Inflammatory macrophage treated with lipopolysaccharide for 1 hour (primary cell): ENCODE measurements at regions not wholly inside any gene's neighbourhood (a gene's known extent, or its start where the extent isn't known, plus 50 kb on each side); places are given as distances from the start of the nearest gene placed in this dataset.

Experiments
- DNase-seq, 2 donors: peaks; one replicate each; pipeline ENCODE4 v3.0.0-alpha.2; 2020 to 2022

DNA sequence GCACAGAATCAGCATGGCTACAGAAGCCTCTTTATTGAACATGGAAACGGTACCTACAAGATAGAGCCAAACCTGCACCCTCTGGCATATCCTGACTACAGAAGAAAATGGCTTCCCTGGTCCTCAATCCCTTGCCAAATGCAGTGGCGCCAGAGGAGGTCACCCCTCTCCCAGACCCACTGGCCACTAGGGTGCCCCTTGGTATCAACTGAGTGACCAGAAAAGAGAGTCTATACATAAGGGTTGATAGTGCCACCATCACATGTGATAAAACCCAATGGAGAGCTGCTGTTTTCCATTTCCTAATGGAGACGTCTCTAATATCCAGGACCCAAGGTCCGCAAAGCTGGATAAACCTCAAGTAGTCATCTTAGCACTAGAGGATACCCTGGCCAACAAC, 52.7 kb upstream of the ALK start:
- no peak for DNase-seq

GRCh38 chr2:29977284-29977683, 55.9 kb upstream of the ALK start:
- DNase-seq: no peak

- DNase-seq: no peak
Observed at GRCh38 chr2:29981402-29981801, 60.0 kb upstream of the ALK start.

DNA sequence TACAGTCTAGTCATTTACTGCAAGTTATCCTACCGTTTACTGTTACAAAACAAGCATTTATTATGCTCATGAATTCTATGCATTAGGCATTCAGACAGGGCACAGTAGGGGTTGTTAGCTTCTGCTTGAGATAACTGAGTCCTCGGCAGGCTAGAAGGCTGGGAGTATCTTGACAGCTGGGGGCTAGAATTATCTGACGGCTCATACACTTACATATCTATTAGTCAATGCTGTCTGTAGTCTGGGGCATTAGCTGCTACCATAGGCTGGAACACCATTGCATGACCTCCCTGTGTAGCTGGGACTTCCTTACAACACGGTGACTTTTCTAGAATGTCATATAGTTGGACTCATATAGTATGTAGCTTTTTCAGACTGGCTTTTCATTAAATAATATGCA, 61.9 kb upstream of the ALK start:
- DNase-seq: no peak

DNA sequence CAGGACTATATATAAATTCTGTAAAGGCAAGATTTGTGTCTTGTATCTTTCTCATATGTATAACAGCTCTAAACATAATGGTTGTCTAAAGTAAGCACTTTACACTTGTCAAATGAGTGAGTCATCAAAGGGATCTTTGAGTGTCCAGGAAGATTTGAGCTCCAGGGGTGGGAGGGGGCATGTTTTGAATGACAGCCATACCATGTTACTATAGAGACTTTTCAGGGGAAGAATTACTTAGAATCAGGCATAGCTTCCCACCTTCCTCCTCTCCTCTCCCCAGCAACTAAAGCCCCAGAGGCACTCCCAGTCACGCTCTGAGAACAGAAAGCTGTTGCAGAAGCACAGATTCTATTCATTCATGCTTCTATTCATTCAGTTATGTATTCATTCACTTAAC, 65.8 kb upstream of the ALK start:
- DNase-seq: no peak

DNA sequence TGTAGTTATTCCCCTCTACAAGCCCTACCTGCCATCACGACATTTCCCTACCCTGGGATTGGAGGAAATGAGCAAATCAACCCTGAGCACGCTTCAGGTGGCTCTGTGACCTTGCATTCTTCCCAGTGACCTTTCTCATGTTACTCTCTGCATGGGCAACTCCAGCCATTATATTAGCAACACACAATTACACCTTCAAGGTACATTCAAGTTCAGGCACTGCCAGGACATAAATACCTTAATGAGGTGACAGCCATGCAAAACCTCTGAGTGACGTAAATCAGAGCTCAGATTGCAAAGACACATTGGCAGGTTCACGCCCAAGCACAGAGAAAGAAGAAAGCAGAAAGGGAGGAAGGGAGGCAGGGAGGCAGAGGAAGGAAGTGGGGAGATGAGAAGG, 68.7 kb upstream of the ALK start:
- DNase-seq: no peak

- no peak for DNase-seq
Observed at GRCh38 chr2:29991086-29991485, 69.7 kb upstream of the ALK start.

- no peak for DNase-seq
Observed at GRCh38 chr2:29995241-29995640, 73.9 kb upstream of the ALK start.

DNA sequence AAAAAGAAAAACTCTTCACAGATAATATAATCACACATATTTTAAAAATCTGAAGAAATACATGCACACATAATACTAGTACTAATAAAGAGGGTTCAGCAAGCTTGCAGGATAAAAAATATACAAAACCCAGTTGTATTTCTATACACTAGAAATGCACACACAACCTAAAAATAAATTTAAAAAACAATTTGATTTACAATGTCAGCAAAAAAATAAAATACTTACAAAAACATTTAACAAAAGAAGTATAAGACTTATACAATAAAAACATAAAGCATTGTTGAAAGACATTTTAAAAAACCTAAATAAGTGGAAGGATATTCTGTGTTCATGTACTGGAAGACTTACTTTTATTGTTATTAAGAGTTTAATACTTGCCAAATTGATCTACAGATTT, 81.7 kb upstream of the ALK start:
- no peak for DNase-seq

DNA sequence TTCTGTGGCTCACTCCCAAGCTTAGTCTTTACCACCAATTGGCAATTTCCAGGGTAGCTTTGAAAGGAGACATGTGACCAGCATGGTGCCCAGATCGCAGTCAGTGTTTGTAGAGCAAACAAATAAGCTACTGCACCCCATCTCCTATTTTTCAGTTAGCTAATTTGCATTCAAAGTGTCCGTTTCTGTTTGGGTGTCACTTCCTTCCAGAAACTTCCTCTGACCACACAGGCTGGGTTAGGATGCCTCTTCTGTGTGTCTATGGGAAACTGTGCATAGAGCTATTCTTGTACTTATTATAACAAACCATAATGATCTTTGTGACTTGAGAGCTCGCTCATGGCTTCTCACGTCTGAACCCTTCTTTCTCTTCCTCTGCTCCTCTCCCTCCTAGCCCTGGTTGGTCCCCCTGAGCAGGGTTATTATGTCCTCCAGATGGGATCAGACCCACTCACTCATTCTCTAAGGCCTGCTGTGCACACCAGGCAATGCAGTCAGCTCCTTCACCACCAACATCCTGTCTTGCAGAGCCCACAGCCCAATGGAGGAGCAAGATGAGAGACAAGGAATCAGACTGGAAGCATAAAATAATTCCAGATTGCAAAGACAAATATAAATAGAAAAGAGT, 101.2 kb upstream of the ALK start:
- peak in 1 of 2 donors; percentile 5 for DNase-seq

- no peak for DNase-seq
Observed at GRCh38 chr2:30024281-30024680, 102.9 kb upstream of the ALK start.

DNA sequence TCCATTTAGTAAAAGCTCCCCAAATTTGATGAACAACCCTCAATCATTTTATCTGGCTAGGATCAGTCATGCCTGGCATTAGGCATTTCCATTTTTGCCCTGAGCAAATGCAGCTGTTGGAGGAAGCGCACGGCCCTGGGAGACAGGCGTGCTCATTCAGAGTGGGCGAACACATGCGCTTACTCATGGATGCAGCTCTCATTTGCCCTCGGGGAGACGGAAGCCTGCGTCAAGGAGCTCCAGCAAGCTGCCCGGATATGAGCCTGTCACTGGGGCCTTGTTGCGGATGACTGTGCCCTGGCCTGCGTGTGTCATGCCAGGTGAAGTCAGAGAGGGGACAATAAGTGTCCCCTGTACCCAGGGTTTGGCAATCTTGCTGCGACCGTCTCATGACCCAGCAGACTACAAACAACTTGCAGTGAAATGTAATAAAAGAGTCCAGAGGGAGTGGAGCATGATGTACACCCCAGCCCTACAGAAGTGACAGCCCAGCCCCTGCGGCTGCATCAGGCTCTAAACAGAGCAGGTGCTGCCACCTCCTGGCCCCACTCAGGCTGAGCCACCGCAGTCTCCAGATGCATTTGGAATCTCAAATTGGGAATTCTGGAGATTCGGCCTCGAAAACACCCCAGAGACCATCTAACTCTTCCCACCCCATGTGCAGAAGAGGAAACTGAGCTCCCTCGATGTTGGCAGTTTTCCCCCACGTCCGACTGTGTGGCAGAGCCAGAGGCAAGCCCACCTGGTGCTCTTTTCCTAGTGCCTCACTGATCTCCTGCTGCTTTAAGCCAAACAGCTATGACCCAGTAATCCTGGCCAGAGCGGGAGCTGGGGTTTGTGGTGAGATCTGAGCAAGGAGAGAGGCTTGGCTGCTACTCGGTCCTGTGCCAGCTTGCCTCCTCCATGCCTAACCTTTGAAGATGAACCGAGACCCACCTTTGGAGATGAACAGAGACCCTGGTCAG, 105.0 kb upstream of the ALK start:
- peak in 1 of 2 donors; percentile 6 for DNase-seq

DNA sequence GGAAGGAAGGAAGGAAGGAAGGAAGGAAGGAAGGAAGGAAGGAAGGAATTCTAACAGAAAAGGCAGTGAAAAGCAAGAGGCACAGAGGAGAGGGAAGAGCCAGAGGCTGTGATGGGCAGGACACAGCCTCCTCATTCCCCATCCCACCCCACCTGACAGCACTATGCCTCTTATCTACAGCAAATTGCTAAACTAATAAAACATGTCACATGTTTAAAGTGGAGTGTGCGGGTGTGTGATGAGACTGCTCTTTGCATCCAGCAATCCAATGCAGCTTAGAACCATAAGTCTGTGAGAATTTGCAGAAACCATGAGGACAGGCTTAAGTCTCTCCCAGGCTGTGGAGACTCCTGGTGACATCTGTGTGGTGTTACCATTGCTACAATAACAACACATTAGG, 108.4 kb upstream of the ALK start:
- DNase-seq: no peak

DNA sequence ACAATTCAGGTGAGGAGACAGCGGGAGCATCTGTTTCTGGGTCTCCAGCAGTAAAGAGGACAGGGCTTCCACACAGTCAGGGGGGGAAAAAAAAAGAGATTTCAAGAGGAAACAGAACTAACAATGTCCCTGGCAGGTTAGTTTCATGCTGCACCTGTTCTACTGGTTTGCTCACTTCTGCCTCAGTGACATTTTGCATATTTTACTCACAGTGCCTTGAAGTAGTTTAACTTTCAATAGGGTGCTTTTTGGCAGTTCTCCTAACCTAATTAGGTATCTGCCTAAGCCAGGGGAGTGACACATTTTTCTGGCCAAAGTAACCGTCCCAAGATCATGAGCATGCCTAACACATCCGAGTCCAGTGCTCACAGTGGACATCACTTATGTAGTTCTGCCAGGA, 109.0 kb upstream of the ALK start:
- DNase-seq: no peak

DNA sequence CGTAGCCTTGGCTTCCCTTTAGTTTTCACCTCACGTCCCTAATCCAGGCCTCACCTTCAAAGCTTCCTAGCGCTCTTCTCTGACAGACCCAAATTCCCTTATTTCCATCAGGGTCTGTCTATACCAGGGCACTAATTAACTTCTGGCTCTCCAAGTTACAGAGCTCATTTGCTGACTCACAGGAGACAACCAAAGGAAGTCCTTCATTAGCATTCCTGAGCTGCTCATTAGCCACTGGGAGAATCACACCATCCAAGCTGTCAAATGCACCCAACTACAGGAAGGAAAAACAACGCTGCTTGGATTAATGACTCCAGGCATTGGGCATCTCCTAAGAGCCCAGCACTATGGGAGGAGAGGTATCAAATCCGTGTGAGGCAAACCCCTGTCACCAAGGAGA, 109.8 kb upstream of the ALK start:
- DNase-seq: no peak

GRCh38 chr2:30034052-30034775, 112.6 kb upstream of the YPEL5 start:
- DNase-seq: no peak

- DNase-seq: no peak
Observed at GRCh38 chr2:30037016-30037415, 109.8 kb upstream of the YPEL5 start.

GRCh38 chr2:30038419-30038818, 108.4 kb upstream of the YPEL5 start:
- no peak for DNase-seq

DNA sequence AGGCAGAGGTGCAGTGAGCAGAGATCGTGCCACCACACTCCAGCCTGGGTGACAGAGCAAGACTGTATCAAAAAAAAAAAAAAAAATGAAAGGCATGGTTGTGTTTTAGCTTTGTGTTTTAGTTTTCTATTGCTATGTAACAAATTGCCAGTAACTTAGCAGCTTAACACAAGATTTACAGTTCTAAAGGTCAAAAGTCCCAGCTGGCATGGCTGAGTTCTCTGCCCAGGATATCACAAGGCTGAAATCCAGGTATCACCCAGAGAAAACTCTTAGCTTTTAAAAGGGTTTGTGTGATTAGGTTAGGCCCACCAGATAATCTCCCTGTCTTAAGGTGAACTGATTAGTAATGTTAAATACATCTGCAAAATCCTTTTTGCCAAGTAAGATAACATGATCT, 107.7 kb upstream of the YPEL5 start:
- DNase-seq: no peak

GRCh38 chr2:30040147-30040546, 106.7 kb upstream of the YPEL5 start:
- no peak for DNase-seq

- no peak for DNase-seq
Observed at GRCh38 chr2:30041884-30042283, 104.9 kb upstream of the YPEL5 start.

DNA sequence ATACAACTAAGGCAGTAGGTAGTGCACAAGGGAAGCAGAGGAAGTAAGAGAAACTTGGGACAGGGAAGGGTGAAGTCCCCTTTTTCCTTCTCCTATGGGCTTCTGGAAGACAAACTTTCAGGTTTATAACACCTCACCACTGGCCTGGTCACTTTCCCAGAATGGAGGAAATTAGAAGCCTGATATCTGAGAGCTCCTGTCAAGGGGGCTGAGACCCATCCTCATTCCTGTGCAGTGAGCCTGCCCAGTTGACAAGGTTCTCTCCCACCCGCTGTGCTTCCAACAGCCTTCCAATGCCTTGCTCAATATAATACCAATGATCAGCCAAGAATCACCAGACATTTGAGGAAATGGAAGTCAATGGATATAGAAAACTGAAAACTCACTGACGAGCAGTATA, 100.4 kb upstream of the YPEL5 start:
- DNase-seq: no peak

DNA sequence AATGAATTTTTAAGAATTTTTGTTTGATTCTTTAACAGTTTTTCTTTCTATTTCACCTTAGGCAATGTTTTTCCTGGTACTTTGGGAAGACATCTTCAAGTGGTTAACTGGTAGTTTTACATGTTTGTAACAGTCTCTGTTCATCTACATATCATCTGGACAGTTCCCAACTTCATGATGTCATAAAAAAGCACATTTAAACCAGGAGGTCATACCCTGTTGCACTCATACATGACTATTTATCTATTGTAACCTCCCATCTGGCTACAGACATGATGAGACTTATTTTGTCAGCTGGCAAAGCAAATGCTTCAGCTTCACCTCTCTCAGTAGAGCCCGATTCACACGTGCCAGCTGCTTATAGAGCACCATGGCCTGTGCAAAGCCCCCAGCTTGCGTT, 99.8 kb upstream of the YPEL5 start:
- DNase-seq: no peak

DNA sequence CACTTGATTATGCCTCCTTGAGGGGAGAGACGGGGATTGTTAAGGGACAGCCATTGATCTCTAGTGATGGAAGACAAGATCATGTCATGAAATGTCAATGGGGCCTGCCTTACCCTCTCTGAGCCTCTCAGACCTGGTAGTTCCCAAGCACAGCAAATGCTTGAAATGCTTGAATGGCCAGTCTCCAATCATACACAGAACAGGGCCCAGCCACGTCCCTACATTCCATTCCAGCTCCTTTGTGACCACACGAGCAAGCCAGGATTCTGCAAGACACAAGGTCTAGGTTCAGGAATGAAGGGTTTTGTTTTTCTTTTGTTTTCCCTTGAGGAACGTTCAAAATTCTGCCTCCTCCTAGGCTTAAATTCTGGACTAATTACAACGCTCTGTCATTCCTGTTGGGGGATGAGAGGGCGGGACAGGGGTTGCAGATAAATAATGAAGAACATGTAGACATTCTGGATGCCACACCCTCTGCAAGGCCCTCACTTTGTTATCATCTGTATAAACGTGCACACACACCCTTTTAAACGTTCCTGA, 98.1 kb upstream of the YPEL5 start:
- no peak for DNase-seq
